NCI-H1694 (cell line): ENCODE measurements at regions not wholly inside any gene's neighbourhood (a gene's known extent, or its start where the extent isn't known, plus 50 kb on each side); places are given as distances from the start of the nearest gene placed in this dataset.

Experiments
- DNase-seq: peaks from one replicate; lab custom pipeline; 2025; lab: John Stamatoyannopoulos, UW

DNA sequence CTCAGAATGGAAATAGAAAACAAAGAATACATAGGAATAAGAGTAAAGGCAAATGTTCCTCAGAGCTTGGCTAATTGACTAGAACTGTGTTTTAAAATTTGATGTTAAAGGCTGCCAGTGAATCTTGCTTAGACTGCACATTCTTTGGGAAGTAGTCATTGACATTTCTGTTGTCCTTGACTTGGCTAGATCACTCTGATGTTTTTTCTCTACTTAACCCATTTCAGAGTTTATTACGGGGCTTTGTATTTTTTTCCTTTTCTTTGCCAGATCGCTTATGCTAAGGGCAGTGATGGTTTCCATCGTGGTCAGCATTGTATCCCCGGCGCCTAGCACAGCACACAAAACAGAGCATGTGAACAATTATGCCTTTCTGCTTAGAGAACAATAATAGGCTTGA lies 1126.7 kb upstream of the CDH9 start:
- DNase-seq, result no peak

- no peak for DNase-seq
Observed at GRCh38 chr5:28164568-28164967, 1126.2 kb upstream of the CDH9 start.

DNA sequence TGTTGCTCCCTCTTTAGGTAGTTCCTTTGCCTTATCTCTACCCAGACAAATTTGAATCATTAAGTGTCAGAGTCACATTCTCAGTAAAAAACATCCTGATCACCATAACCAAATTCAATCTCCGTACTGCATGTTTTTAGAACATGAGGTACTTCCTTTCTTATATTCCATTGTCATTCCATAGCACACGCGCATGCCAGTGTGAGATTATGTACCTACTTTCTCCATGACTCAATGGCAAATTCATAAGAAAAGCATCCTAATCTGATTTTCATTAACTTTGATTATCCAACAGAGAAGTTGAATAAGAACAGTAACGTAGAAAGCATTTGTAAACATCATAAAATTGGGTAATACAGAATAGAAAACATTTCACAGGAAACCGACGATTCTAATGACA lies 1118.6 kb upstream of the CDH9 start:
- DNase-seq, result no peak

DNA sequence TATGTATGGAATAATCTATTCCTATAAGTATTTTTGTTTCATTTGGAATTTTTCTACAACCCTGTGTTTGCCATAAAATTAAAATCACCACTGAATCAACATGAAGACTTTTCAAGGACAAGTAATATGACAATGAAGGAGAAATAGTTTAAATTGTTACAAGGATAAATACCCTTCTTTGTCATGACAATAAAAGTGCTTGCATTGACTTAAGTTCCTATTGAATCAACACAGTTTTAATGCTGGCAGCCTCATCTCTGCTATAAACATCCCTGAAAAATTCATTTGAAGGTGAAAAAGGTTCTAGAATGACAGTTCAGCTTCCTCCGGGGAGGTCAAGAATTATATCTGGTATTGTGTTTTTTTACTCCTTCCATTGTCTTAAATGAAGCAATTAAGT lies 1105.1 kb upstream of the CDH9 start:
- DNase-seq, result no peak

GRCh38 chr5:28132151-28132550 lies 1093.8 kb upstream of the CDH9 start:
- DNase-seq, result no peak

DNA sequence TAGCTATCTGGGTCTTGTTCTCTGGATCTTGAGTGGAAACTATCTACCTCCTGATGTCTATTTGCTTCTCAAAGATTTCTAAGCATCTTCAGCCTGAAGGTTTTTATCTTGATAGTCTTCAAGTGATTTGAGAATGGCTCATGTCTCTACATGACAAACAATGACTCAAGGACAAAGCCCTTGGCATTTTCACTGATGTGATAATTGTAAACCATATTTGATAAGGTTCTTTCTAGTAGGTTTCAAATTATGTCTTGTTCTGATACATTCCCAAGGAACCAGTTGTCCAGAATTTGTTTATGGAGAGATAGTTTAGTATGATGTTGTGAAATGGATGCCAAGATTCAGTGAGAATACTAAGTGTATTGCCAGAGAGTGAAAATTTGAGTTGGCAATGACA lies 1079.3 kb upstream of the CDH9 start:
- no peak for DNase-seq

DNA sequence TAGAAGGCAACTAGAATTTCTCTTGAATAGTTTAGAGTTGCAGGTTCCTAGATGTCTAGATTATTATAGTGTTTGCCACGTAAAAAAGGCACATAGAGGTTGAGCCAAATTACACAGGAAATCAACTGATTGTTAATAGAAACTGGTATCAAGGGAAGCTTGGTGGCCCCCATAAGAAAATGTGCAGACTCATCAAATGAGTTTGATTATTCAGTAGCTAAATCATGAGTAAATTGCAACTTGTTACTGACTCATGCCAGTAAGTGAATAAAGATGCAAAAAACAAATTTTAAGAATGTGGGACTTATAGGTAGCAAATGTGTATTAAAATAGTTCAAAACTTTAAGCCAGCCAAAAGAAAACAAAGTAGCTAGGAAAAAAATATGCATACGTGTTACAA lies 1078.9 kb upstream of the CDH9 start:
- no peak for DNase-seq

DNA sequence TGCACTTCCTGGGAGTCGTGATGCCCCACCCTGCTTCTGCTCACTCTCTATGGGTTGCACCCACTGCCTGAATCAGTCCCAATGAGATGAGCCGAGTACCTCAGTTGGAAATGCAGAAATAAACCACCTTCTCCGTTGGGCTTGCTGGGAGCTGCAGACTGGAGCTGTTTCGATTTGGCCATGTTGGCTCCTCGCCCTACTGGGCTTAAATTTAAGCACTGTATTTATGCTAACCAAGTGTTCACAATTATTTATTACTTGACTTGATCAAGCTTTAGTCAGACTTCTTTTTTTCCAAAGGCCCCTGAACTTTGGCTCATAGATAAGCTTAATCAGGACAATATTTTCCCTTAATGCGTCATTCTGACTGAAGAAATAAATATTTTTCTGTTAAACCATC lies 1072.4 kb upstream of the CDH9 start:
- DNase-seq, result no peak

DNA sequence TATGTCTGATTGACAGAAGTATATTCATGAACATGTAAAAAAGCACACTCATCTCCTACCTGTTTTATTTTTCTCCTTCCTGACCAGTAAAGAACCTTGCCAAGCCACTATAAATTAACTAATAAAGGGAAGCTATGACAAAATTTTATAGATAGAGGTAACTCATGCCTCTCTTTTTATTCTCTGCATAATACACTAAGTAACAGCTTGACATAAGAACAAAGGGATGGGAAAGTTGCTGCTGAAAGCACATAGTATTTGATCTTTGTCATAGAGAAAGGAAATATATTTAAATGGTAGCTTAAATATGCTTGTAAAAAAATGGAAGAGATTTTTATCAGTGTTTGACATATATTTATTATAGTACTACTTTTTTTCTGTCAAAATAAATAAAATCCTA lies 1065.7 kb upstream of the CDH9 start:
- no peak for DNase-seq

DNA sequence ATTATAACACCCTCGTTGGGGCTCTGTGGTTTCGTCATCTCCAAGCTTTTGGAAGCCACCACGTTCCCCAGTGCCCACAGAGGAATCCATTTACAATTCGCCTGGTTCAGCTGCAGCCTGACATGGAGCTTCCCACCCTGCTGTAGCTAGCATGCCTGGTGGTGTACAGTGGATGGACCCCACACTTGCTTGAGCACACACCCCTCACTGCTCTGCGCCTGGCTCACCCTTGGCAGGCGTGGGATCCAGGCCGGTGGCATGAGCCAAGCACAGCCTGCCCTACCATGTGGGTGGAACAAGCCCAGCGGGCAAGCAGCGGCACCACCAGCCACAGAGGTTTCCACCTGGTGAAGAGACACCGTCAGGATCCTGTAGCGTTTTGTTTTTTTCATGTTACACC lies 1045.7 kb upstream of the CDH9 start:
- DNase-seq, result no peak

GRCh38 chr5:28082610-28083009 lies 1044.2 kb upstream of the CDH9 start:
- no peak for DNase-seq

DNA sequence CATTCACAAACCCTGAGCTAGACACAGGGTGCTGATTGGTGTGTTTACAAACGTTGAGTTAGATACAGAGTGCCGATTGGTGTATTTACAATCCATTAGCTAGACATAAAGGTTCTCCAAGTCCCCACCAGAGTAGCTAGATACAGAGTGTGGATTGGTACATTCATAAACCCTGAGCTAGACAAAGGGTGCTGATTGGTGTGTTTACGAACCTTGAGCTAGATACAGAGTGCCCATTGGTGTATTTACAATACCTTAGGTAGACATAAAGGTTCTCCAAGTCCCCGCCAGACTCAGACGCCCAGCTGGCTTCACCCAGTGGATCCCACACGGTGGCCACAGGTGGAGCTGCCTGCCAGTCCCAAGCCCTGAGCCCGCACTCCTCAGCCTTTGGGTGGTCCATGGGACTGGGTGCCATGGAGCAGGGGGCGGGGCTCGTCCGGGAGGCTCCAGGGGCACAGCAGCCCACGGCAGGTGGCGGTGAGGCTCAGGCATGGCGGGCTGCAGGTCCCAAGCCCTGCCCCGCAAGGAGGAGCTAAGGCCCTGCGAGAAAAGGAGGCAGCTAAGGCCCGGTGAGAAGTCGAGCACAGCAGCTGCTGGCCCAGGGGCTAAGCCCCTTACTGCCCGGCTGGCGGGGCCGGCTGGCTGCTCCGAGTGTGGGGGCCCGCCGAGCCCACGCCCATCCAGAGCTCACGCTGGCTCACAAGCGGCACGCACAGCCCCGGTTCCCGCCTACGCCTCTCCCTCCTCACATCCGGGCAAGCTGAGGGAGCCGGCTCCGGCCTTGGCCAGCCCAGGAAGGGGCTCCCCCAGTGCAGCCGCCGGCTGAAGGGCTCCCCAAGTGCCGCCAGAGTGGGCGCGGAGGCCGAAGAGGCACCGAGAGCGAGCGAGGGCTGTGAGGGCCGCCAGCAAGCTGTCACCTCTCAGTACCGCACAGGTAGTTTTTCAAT lies 1039.2 kb upstream of the CDH9 start:
- no peak for DNase-seq

DNA sequence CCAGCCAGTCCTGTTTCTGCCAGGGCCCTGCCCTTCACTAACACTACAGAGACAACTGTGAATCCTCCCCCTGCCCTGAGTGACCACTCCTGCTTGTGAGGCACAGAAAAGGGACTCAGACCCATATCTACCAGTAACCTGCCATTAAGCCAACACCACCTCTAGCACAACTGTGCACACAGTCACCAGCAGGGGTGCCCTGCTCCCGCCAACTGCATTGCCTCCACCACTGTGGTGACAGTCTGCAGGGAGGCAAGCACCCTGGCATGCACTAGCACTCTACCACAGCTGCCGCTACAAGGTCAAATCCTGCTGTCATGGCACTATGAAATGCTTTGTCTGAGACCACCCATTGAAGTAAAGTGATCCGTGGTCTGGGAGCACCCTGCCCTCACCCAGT lies 1028.5 kb upstream of the CDH9 start:
- DNase-seq, result no peak

GRCh38 chr5:28065656-28066055 lies 1027.3 kb upstream of the CDH9 start:
- no peak for DNase-seq

- no peak for DNase-seq
Observed at GRCh38 chr5:28046596-28046995, 1008.2 kb upstream of the CDH9 start.

- DNase-seq, result no peak
Observed at GRCh38 chr5:28027851-28028250, 989.5 kb upstream of the CDH9 start.

DNA sequence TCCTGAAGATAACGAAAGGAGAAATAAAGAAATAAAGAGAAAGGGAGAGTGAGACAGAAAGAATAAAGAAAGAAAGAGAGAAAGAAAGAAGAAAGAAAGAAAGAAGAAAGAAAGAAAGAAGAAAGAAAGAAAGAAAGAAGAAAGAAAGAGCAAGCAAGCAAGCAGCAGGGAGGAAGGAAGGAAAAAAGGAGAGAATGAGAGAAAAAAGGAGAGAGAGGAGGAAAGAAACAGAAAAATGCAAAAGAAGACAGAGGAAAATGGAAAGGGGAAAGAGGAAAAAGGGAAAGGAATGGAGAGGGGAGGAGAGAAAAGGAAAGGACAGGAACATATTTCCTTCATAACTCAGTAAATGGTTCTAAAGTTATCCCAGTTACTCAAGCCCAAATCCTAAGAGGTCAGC lies 978.8 kb upstream of the CDH9 start:
- no peak for DNase-seq

GRCh38 chr5:28014779-28015178 lies 976.4 kb upstream of the CDH9 start:
- no peak for DNase-seq

DNA sequence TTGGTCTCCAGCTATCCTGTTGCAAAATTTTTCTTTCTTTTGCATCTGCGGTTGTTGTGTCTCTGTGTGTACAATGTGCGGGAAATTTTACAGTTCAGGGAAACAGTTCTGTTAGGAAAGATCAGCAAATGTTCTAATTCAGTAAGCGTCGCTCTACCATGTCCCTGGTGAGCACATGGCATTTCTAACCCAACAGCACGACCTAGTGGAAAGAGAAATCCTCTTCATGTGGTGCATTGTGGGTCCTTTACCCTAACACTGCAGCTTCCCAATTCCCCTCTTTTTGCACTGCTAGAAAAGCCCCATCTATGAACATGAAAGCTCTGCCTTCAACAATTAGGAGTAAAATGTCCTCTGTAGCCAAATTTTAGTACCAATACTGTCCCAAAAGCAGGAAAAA lies 974.2 kb upstream of the CDH9 start:
- no peak for DNase-seq

DNA sequence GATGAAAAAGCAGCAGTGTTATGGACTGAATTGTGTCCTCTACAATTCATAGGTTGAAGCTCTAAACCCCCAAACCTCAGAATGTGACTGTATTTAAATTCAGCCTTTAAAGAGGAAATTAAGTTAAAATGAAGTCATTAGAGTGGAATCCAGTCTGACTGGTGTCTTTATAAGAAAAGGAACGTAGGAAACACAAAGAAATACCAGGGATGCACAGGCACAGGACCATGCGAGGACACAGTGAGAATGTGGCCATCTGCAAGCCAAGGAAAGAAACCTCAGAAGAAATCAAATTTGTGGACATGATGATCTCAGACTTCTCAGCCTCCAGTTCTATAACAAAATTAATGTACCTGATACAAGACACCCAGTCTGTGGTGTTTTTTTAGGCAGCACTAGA lies 971.2 kb upstream of the CDH9 start:
- no peak for DNase-seq

DNA sequence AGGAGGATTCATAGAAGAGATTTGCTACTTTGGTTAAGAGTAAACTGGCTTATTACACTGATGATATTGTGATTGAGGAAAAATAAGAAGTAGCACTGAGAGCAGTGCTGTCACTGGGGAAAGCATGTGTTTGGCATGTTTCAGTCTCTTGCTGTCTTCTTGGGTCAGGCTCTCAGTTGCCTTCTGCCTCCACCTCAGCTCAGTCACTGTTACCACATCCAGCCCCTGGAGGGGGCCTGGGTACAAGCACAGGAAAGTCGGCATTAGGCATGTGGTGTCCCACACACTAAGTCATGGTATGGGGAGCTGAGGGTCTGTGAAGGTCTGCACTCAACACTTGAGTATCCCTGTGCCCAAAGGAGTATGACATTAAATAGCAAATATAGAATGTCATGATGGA lies 958.3 kb upstream of the CDH9 start:
- no peak for DNase-seq

DNA sequence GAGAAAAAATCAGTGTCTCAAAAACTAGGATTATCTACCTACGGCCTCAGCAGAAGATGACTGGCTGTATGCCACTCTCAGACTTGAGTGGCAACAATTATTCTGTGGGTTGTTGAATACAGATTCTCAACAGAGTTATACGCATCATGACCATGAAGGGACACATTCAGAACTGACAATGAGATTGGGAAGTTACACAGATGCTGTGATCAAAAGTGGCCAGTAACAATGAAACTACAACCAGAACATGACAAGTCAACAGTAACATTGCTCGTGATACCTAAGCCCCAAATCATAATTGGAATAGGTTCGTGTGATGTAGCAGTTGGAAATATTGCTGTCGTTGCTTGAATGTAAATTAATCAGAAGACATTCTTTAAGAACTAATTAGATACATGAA lies 957.5 kb upstream of the CDH9 start:
- DNase-seq, result no peak

- DNase-seq, result no peak
Observed at GRCh38 chr5:27978322-27978721, 939.9 kb upstream of the CDH9 start.

DNA sequence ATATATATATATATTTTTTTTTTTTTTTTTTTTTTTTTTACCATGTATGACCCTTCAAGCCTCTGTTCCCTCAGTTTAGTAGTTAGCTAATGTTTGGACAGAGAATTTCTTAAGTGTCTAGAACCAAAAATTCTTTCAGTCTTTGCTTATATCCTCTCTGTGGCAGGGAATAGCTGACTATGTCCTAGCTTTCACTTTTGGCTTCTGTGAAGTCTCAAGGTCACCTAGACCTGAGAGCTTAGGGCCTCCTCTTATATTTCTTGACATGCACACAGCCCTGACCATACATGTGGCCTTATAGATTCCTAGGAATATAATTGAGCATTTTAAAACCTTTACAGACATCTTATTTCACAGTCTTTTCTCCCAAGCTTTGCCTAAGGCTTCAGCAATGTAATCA lies 930.8 kb upstream of the CDH9 start:
- DNase-seq, result no peak
